ENCODE measurements at regions not wholly inside any gene's neighbourhood (a gene's known extent, or its start where the extent isn't known, plus 50 kb on each side); places are given as distances from the start of the nearest gene placed in this dataset.

DNA sequence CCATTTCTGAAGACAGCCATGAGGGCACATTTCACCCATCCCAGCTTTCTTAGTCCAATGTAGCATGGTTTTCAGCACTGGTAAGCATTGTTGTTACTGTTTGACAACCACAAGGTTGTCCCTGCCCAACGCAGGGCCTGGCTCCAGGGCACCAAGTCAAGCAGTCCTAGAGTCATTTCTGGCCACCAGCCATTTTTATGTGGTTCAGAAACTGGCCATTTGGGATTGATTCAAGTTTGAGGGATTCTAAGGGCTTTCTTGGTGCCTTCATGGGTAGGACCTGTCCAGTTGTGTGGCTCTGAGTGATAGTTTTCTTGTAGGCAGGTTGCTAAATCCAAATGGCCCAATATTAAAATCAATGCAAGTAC lies 535.4 kb upstream of the USP24 start:
- in situ Hi-C loops (cut with HindIII; ENCODE audit: extremely low pct_ligation_motif_present, low pct_unique_long_range_greater_than_20kb), result no loop called here
- no peak for FAIRE-seq

More for the DNA sequence above, 535.4 kb upstream of the USP24 start:
- no peak for DNase-seq (ENCODE audit: low spot score)
- Histone ChIP-seq H3K4me1 (ENCODE audit: insufficient read depth, low read length) (no peaks in the 10 kb centered on the region), H2AFZ (ENCODE audit: low read length) (no peak overlapping the region), H3K79me2 (ENCODE audit: insufficient read depth, low read length) (no peaks in the 10 kb centered on the region), H3K9me3 (ENCODE audit: low read length) (no peaks in the 10 kb centered on the region), H3K27ac (ENCODE audit: extremely low read length, insufficient read depth, low read length) (no peak overlapping the region), H3K9ac (ENCODE audit: insufficient read depth, low read depth, low read length) (no peak overlapping the region), H4K20me1 (ENCODE audit: insufficient read depth, low read length) (no peaks in the 10 kb centered on the region), H3K27me3 (ENCODE audit: control insufficient read depth in 1 of 2, insufficient read depth in 2 of 2, low read length in 2 of 2) (no peaks in the 10 kb centered on the region), H3K4me2 (ENCODE audit: low read depth, low read length) (no peak overlapping the region), H3K4me3 (replicated peaks in 1 of 3; ENCODE audit: insufficient read depth in 1 of 3, low read depth in 2 of 3, low read length in 3 of 3) (no peak overlapping the region), H3K36me3 (replicated peaks in 1 of 2; ENCODE audit: control insufficient read depth in 1 of 2, insufficient read depth in 2 of 2, low read length in 2 of 2) (no peaks in the 10 kb centered on the region)
- POLR2A ChIA-PET, result no interaction called here
- ATAC-seq, result no peak
- intact Hi-C loops (cut with micrococcal nuclease; ENCODE audit: unreplicated experiment), result no loop called here
- BruUV-seq (replicated peaks), result no TSS peak
- 0% methylated on average over 1 of the region's 1 CpG for WGBS (ENCODE audit: low lambda C conversion rate)
- CTCF ChIA-PET (ENCODE audit: low intra/inter-chr PET ratio, low total read pairs), result no interaction called here
- TF ChIP-seq, protein P1, sequence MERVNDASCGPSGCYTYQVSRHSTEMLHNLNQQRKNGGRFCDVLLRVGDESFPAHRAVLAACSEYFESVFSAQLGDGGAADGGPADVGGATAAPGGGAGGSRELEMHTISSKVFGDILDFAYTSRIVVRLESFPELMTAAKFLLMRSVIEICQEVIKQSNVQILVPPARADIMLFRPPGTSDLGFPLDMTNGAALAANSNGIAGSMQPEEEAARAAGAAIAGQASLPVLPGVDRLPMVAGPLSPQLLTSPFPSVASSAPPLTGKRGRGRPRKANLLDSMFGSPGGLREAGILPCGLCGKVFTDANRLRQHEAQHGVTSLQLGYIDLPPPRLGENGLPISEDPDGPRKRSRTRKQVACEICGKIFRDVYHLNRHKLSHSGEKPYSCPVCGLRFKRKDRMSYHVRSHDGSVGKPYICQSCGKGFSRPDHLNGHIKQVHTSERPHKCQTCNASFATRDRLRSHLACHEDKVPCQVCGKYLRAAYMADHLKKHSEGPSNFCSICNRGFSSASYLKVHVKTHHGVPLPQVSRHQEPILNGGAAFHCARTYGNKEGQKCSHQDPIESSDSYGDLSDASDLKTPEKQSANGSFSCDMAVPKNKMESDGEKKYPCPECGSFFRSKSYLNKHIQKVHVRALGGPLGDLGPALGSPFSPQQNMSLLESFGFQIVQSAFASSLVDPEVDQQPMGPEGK (CRISPR knock-in tag; IDR thresholded peaks at IDR 0.05), result no peak
- no peak for TF ChIP-seq MAFK (conservative IDR thresholded peaks at IDR 0.05 in 1 of 2, IDR thresholded peaks at IDR 0.05 in 1 of 2; ENCODE audit: low read length in 2 of 2)
- TF ChIP-seq HDAC1 (CRISPR knock-in tag; IDR thresholded peaks at IDR 0.05), result no peak
- TF ChIP-seq, protein P2, sequence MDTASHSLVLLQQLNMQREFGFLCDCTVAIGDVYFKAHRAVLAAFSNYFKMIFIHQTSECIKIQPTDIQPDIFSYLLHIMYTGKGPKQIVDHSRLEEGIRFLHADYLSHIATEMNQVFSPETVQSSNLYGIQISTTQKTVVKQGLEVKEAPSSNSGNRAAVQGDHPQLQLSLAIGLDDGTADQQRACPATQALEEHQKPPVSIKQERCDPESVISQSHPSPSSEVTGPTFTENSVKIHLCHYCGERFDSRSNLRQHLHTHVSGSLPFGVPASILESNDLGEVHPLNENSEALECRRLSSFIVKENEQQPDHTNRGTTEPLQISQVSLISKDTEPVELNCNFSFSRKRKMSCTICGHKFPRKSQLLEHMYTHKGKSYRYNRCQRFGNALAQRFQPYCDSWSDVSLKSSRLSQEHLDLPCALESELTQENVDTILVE (CRISPR knock-in tag; IDR thresholded peaks at IDR 0.05), result no peak
- TF ChIP-seq ETV6 (CRISPR knock-in tag; conservative IDR thresholded peaks at IDR 0.05), result no peak
- TF ChIP-seq, protein P3, sequence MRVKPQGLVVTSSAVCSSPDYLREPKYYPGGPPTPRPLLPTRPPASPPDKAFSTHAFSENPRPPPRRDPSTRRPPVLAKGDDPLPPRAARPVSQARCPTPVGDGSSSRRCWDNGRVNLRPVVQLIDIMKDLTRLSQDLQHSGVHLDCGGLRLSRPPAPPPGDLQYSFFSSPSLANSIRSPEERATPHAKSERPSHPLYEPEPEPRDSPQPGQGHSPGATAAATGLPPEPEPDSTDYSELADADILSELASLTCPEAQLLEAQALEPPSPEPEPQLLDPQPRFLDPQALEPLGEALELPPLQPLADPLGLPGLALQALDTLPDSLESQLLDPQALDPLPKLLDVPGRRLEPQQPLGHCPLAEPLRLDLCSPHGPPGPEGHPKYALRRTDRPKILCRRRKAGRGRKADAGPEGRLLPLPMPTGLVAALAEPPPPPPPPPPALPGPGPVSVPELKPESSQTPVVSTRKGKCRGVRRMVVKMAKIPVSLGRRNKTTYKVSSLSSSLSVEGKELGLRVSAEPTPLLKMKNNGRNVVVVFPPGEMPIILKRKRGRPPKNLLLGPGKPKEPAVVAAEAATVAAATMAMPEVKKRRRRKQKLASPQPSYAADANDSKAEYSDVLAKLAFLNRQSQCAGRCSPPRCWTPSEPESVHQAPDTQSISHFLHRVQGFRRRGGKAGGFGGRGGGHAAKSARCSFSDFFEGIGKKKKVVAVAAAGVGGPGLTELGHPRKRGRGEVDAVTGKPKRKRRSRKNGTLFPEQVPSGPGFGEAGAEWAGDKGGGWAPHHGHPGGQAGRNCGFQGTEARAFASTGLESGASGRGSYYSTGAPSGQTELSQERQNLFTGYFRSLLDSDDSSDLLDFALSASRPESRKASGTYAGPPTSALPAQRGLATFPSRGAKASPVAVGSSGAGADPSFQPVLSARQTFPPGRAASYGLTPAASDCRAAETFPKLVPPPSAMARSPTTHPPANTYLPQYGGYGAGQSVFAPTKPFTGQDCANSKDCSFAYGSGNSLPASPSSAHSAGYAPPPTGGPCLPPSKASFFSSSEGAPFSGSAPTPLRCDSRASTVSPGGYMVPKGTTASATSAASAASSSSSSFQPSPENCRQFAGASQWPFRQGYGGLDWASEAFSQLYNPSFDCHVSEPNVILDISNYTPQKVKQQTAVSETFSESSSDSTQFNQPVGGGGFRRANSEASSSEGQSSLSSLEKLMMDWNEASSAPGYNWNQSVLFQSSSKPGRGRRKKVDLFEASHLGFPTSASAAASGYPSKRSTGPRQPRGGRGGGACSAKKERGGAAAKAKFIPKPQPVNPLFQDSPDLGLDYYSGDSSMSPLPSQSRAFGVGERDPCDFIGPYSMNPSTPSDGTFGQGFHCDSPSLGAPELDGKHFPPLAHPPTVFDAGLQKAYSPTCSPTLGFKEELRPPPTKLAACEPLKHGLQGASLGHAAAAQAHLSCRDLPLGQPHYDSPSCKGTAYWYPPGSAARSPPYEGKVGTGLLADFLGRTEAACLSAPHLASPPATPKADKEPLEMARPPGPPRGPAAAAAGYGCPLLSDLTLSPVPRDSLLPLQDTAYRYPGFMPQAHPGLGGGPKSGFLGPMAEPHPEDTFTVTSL (CRISPR knock-in tag; IDR thresholded peaks at IDR 0.05; ENCODE audit: borderline replicate concordance), result no peak
